ENCODE measurements at regions not wholly inside any gene's neighbourhood (a gene's known extent, or its start where the extent isn't known, plus 50 kb on each side); places are given as distances from the start of the nearest gene placed in this dataset.

DNA sequence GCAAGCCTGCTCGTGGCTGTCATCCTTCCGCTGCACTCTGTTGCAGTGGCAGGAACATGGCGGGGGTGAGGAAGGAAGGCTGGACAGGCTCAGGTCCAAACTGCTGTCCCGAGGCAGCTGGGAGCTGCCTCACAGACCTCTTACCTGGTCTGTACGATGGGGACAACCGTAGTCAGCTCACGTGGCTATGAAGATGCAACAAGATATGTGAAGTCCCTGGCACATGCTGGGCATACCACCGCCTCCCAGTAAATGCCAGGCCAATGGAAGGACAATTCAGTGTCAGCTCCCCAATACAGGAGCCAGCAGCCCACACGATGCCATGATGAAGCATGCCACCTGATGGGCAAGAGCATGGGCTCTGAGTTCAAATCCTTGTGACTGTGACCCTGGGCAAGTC, 344.4 kb downstream of the CYRIA start:
- TF ChIP-seq, protein P1, sequence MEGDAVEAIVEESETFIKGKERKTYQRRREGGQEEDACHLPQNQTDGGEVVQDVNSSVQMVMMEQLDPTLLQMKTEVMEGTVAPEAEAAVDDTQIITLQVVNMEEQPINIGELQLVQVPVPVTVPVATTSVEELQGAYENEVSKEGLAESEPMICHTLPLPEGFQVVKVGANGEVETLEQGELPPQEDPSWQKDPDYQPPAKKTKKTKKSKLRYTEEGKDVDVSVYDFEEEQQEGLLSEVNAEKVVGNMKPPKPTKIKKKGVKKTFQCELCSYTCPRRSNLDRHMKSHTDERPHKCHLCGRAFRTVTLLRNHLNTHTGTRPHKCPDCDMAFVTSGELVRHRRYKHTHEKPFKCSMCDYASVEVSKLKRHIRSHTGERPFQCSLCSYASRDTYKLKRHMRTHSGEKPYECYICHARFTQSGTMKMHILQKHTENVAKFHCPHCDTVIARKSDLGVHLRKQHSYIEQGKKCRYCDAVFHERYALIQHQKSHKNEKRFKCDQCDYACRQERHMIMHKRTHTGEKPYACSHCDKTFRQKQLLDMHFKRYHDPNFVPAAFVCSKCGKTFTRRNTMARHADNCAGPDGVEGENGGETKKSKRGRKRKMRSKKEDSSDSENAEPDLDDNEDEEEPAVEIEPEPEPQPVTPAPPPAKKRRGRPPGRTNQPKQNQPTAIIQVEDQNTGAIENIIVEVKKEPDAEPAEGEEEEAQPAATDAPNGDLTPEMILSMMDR (IDR thresholded peaks at IDR 0.05; ENCODE audit: poor library complexity, severe bottlenecking) = no peak
- TF ChIP-seq SMC3 (conservative IDR thresholded peaks at IDR 0.05; ENCODE audit: poor library complexity) = no peak
- TF ChIP-seq EZH2 (IDR thresholded peaks at IDR 0.05; ENCODE audit: borderline replicate concordance, insufficient read depth, low read length, poor library complexity, severe bottlenecking) = no peak
